ENCODE measurements at regions not wholly inside any gene's neighbourhood (a gene's known extent, or its start where the extent isn't known, plus 50 kb on each side); places are given as distances from the start of the nearest gene placed in this dataset.

- TF ChIP-seq ATF2 (IDR thresholded peaks at IDR 0.05; ENCODE audit: low read length) = no peak
Observed at GRCh38 chr5:58009754-58010153, 450.1 kb downstream of the PLK2 start (continued).

Measured in H1 (cell line).